SU-DHL-6 (cell line): ENCODE measurements at regions not wholly inside any gene's neighbourhood (a gene's known extent, or its start where the extent isn't known, plus 50 kb on each side); places are given as distances from the start of the nearest gene placed in this dataset.

Experiments
- CTCF ChIP-seq: fragments of 200-600 bp; sonication (generic); IDR thresholded peaks from one replicate; pipeline ENCODE4 v1.5.1; 2017; ENCODE audit warnings: antibody characterized with exemption, mild to moderate bottlenecking, low read length, moderate library complexity; ENCODE audit not compliant: insufficient read depth, poor library complexity, severe bottlenecking
- EZH2phosphoT487 ChIP-seq: fragments of 200-600 bp; sonication (generic), shearing (Covaris generic); conservative IDR thresholded peaks from 2 replicates; pipeline ENCODE4 v1.6.1; 2018; ENCODE audit warnings: mild to moderate bottlenecking, antibody characterized with exemption, low read length, moderate library complexity, mixed read lengths

DNA sequence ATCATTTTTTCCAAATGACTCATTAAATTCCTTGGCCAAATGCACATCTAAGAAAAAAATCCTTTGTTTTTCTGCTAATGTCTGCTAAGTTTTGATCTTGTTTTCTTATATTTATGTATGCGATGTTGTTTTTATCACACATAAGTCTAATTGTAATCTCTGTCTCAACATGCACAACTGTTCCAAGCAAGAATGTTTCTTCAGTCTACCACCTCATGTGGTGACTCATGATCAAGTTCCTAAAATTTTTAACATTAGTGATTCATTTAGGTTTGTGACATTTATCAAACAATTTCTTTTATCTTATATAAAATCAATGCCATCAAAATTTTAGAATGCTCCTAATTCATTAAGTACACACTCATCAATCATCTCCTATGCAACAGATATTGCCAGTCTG lies 763.9 kb upstream of the FAM174A start:
- no peak for TF ChIP-seq CTCF
- no peak for TF ChIP-seq EZH2phosphoT487
